Nephron (organoid): ENCODE measurements at regions not wholly inside any gene's neighbourhood (a gene's known extent, or its start where the extent isn't known, plus 50 kb on each side); places are given as distances from the start of the nearest gene placed in this dataset.

Experiments
- H3K27ac Mint-ChIP-seq, 3 experiments: 2 replicates each; pipeline ENCODE4 v1.8.0; 2020; ENCODE audit warnings: mixed read lengths in 3 of 3, mild to moderate bottlenecking in 2 of 3, moderate library complexity in 1 of 3
- H3K27me3 Mint-ChIP-seq: 2 replicates; pipeline ENCODE4 v1.8.0; 2021; ENCODE audit warnings: low read depth, mild to moderate bottlenecking, moderate library complexity, mixed read lengths
- H3K36me3 Mint-ChIP-seq: 2 replicates; pipeline ENCODE4 v1.8.0; 2020; ENCODE audit warnings: low read depth, mixed read lengths
- H3K4me1 Mint-ChIP-seq: 2 replicates; pipeline ENCODE4 v1.8.0; 2020; ENCODE audit warnings: mixed read lengths
- H3K4me3 Mint-ChIP-seq, 3 experiments: 2 replicates each; pipeline ENCODE4 v1.8.0; 2020; ENCODE audit warnings: mild to moderate bottlenecking in 3 of 3, mixed read lengths in 3 of 3, moderate library complexity in 2 of 3
- H3K9me3 Mint-ChIP-seq: 2 replicates; pipeline ENCODE4 v1.8.0; 2020; ENCODE audit warnings: mixed read lengths
- CTCF ChIP-seq, 3 experiments: fragments of 200-600 bp; sonication (generic); IDR thresholded peaks; one replicate each; pipeline ENCODE4 v1.5.0; 2021; ENCODE audit warnings: antibody characterized with exemption in 3 of 3; ENCODE audit not compliant: unreplicated experiment in 3 of 3

- Mint-ChIP-seq H3K9me3 (peaks cover 3% of the 10 kb centered on the region), H3K36me3 (no peaks in the 10 kb centered on the region), H3K4me3 (no peak overlapping the region), H3K4me1 (no peaks in the 10 kb centered on the region), H3K27ac (no peak overlapping the region), H3K27me3 (no peaks in the 10 kb centered on the region)
- no peak for TF ChIP-seq CTCF (IDR thresholded peaks at IDR 0.05; ENCODE audit: unreplicated experiment in 3 of 3)
Observed at GRCh38 chr3:86618706-86619105, 372.2 kb downstream of the VGLL3 start.

- no peaks in the 10 kb centered on the region for H3K27me3 Mint-ChIP-seq
- no peaks in the 10 kb centered on the region for H3K4me1 Mint-ChIP-seq
- no peak overlapping the region for H3K27ac Mint-ChIP-seq
- TF ChIP-seq CTCF (IDR thresholded peaks at IDR 0.05; ENCODE audit: unreplicated experiment in 3 of 3) = no peak
- H3K4me3 Mint-ChIP-seq = no peak overlapping the region
- peaks cover 7% of the 10 kb centered on the region for H3K9me3 Mint-ChIP-seq
- no peaks in the 10 kb centered on the region for H3K36me3 Mint-ChIP-seq
Observed at GRCh38 chr3:86605166-86605565, 385.8 kb downstream of the VGLL3 start.

GRCh38 chr3:86595696-86596095 lies 395.3 kb downstream of the VGLL3 start:
- Mint-ChIP-seq H3K36me3 (no peaks in the 10 kb centered on the region), H3K4me3 (no peak overlapping the region), H3K9me3 (no peaks in the 10 kb centered on the region), H3K4me1 (no peaks in the 10 kb centered on the region), H3K27ac (no peak overlapping the region), H3K27me3 (no peaks in the 10 kb centered on the region)
- TF ChIP-seq CTCF (IDR thresholded peaks at IDR 0.05; ENCODE audit: unreplicated experiment in 3 of 3) = no peak

GRCh38 chr3:86594838-86595237 lies 396.1 kb downstream of the VGLL3 start:
- Mint-ChIP-seq H3K4me3 (no peak overlapping the region), H3K27ac (no peak overlapping the region), H3K27me3 (no peaks in the 10 kb centered on the region), H3K9me3 (no peaks in the 10 kb centered on the region), H3K4me1 (no peaks in the 10 kb centered on the region), H3K36me3 (no peaks in the 10 kb centered on the region)
- no peak for TF ChIP-seq CTCF (IDR thresholded peaks at IDR 0.05; ENCODE audit: unreplicated experiment in 3 of 3)

GRCh38 chr3:86578071-86578470 lies 412.9 kb downstream of the VGLL3 start:
- Mint-ChIP-seq H3K9me3 (peaks cover 2% of the 10 kb centered on the region), H3K27ac (no peak overlapping the region), H3K4me3 (no peak overlapping the region), H3K36me3 (no peaks in the 10 kb centered on the region), H3K4me1 (no peaks in the 10 kb centered on the region), H3K27me3 (peaks cover 5% of the 10 kb centered on the region)
- TF ChIP-seq CTCF (IDR thresholded peaks at IDR 0.05; ENCODE audit: unreplicated experiment in 3 of 3) = no peak

- H3K36me3 Mint-ChIP-seq = no peaks in the 10 kb centered on the region
- H3K4me3 Mint-ChIP-seq = no peak overlapping the region
- H3K27ac Mint-ChIP-seq = peak overlapping the region in 1 of 3 experiments; percentile 21
- TF ChIP-seq CTCF (IDR thresholded peaks at IDR 0.05; ENCODE audit: unreplicated experiment in 3 of 3) = peak; percentile 63 to 74 (median 63)
- H3K27me3 Mint-ChIP-seq = no peaks in the 10 kb centered on the region
- no peaks in the 10 kb centered on the region for H3K4me1 Mint-ChIP-seq
- H3K9me3 Mint-ChIP-seq = peaks cover 3% of the 10 kb centered on the region
Observed at GRCh38 chr3:86563400-86563970, 427.5 kb downstream of the VGLL3 start.
